Ovary (tissue), 7 donors: ENCODE measurements at regions not wholly inside any gene's neighbourhood (a gene's known extent, or its start where the extent isn't known, plus 50 kb on each side); places are given as distances from the start of the nearest gene placed in this dataset.
A peak's percentile ranks its signal among the peaks of the same experiment; 100 is the strongest.

Experiments
- DNase-seq, 5 donors: peaks; one replicate each; pipeline ENCODE4 v3.0.0-alpha.2; 2019 to 2020
- H3K27ac ChIP-seq, 2 donors: fragments of 200-600 bp; one replicate each; pipeline versions ENCODE4 v1.5.1 to v1.8.0; 2019 to 2022
- H3K27me3 ChIP-seq: fragments of 200-600 bp; one replicate; pipeline ENCODE4 v1.8.0; 2022
- H3K36me3 ChIP-seq: fragments of 200-600 bp; sonication (generic); one replicate; pipeline ENCODE4 v1.5.1; 2019
- H3K4me1 ChIP-seq: one replicate; pipeline ENCODE4 v1.8.1; 2013; ENCODE audit warnings: mild to moderate bottlenecking, moderate library complexity; ENCODE audit not compliant: insufficient read depth
- H3K4me3 ChIP-seq: fragments of 200-600 bp; sonication (generic); one replicate; pipeline ENCODE4 v1.5.1; 2017
- H3K9me3 ChIP-seq, 2 donors: fragments of 200-600 bp in 1 of 2; sonication (generic) in 1 of 2; one replicate each; pipeline versions ENCODE4 v1.5.1 to v1.8.1; 2013 to 2019; ENCODE audit warnings: mild to moderate bottlenecking in 1 of 2, moderate library complexity in 1 of 2
- CTCF ChIP-seq, 3 donors: fragments of 450-650 bp in 2 of 3; fragments of 200-600 bp in 1 of 3; IDR thresholded peaks; one replicate each; pipeline versions ENCODE4 v1.5.1 to v1.8.0; 2016 to 2022; ENCODE audit warnings: antibody characterized with exemption in 3 of 3, mild to moderate bottlenecking in 1 of 3
- EP300 ChIP-seq: sonication (generic); formaldehyde crosslinking; IDR thresholded peaks from one replicate; pipeline ENCODE4 v1.6.1; 2017; ENCODE audit warnings: antibody characterized with exemption
- POLR2A ChIP-seq: fragments of 450-650 bp; IDR thresholded peaks from one replicate; pipeline ENCODE4 v1.6.1; 2017; ENCODE audit warnings: antibody characterized with exemption, mild to moderate bottlenecking, moderate library complexity
- WGBS, 3 donors: extraction: QIAGEN DNeasy Blood & Tissue Kit in 1 of 3; methylation state at CpG; one replicate each; pipeline versions ENCODE4 v1.1.5 to v1.1.7; 2013 to 2017; 5-methylcytosine and 5-hydroxymethylcytosine counted together
- intact Hi-C, 4 donors: fragments of 100-400 bp; cut with DNase I; formaldehyde crosslinking; loops; one replicate each; pipeline versions ENCODE4 v1.11.0 to v1.15.1; 2022 to 2023
- donor health status: DM: no; HTN: no; CAD: no; lungs with moderate emphysema.
- donor health status: DM: no; HTN: no; CAD: no.
- donor health status: Bipolar disorder and iron deficiency.
- donor health status: DM: no; HTN: no; CAD: no.
- donor health status: DM: yes; HTN: yes; CAD: no.

DNA sequence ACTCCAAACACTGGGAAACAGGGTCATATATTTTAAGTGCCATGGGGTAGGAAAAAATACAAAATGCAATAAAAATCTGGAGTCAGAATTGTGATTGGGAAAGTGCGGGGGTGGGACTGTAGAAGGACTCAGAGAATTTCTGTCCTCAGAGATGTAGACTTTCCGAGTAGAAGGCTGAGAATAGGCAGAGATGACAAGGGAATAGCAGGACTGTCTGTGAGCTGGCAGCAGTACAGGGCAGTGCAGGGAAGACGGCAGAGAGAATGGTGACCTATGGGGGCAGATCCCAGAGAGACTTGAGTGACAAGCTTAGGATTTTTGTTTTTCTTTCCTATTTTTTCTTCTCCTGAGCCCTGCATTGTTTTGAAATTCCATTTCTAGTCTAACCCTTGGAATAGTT lies 127.6 kb downstream of the SLC16A9 start:
- whole genome bisulfite sequencing, 3 donors, result 78 to 79% (median 78%) methylated on average over 3 of the region's 3 CpGs
- Histone ChIP-seq H3K27ac (no peak overlapping the region), H3K4me1 (peaks cover 3% of the 10 kb centered on the region), H3K9me3 (no peaks in the 10 kb centered on the region), H3K4me3 (no peak overlapping the region), H3K36me3 (no peaks in the 10 kb centered on the region), H3K27me3 (no peaks in the 10 kb centered on the region)
- intact Hi-C loops, result loop anchor here in 1 of 4 donors (5.0 kb wide), 1 partner anchor 340 kb away; no protein-coding TSS in a partner anchor
- no peak for DNase-seq
- TF ChIP-seq EP300, result no peak
- TF ChIP-seq POLR2A, result no peak
- no peak for TF ChIP-seq CTCF (IDR thresholded peaks at IDR 0.05)

GRCh38 chr10:59580026-59580863 lies 129.4 kb downstream of the SLC16A9 start:
- 6 to 19% (median 10%) methylated on average over 3 of the region's 3 CpGs for WGBS, 3 donors
- peak in 1 of 5 donors; percentile 24 for DNase-seq
- H3K27me3 ChIP-seq, result no peaks in the 10 kb centered on the region
- no peaks in the 10 kb centered on the region for H3K36me3 ChIP-seq
- peaks cover 3% of the 10 kb centered on the region for H3K4me1 ChIP-seq
- H3K9me3 ChIP-seq, result no peaks in the 10 kb centered on the region
- no peak overlapping the region for H3K4me3 ChIP-seq
- TF ChIP-seq POLR2A (no peak), CTCF (IDR thresholded peaks at IDR 0.05) (peak in 2 of 3 donors; percentile 59 to 63)
- intact Hi-C loops, result loop anchor here in 1 of 4 donors (5.0 kb wide), 1 partner anchor 338 kb away; no protein-coding TSS in a partner anchor
- peak overlapping the region in 1 of 2 donors; percentile 27 for H3K27ac ChIP-seq

DNA sequence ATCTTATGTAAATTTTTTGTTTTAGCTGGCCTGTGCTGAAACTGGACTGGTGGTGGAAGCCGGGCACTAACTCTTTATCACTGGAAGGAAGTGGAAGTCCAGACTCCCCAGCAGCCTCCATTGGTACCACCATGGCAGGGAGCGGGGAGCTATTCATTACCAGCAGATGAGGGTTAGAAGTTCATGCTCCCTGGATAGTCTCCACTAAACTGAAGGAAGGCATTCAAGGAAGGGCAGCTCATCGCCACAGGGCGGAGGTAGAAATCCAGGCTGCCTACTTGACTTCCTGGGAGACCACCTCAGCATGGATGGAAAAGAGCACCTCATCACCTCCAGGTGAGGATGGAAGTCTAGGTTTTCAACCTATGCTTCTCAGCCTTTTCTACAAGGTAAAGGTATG lies 130.9 kb downstream of the SLC16A9 start:
- Histone ChIP-seq H3K27ac (no peak overlapping the region), H3K4me1 (peaks cover 3% of the 10 kb centered on the region), H3K9me3 (no peaks in the 10 kb centered on the region), H3K4me3 (no peak overlapping the region), H3K27me3 (no peaks in the 10 kb centered on the region), H3K36me3 (no peaks in the 10 kb centered on the region)
- no peak for DNase-seq
- whole genome bisulfite sequencing, 3 donors, result 95 to 99% (median 96%) methylated on average over 4 of the region's 4 CpGs
- no peak for TF ChIP-seq POLR2A
- no peak for TF ChIP-seq EP300
- no peak for TF ChIP-seq CTCF (IDR thresholded peaks at IDR 0.05)
- intact Hi-C loops, result loop anchor here in 2 of 4 donors (5.0 to 10.0 kb wide), 3 partner anchors 334 to 626 kb away; no protein-coding TSS in a partner anchor

GRCh38 chr10:59577984-59578383 lies 131.7 kb downstream of the SLC16A9 start:
- DNase-seq, result no peak
- peaks cover 3% of the 10 kb centered on the region for H3K4me1 ChIP-seq
- H3K36me3 ChIP-seq, result no peaks in the 10 kb centered on the region
- intact Hi-C loops, result loop anchor here in 2 of 4 donors (5.0 to 10.0 kb wide), 3 partner anchors 333 to 626 kb away; no protein-coding TSS in a partner anchor
- H3K27me3 ChIP-seq, result no peaks in the 10 kb centered on the region
- TF ChIP-seq EP300, result no peak
- no peak for TF ChIP-seq POLR2A
- TF ChIP-seq CTCF (IDR thresholded peaks at IDR 0.05), result no peak
- H3K9me3 ChIP-seq, result no peaks in the 10 kb centered on the region
- H3K4me3 ChIP-seq, result no peak overlapping the region
- H3K27ac ChIP-seq, result no peak overlapping the region
- 93 to 95% (median 93%) methylated on average over 2 of the region's 2 CpGs for WGBS, 3 donors
